K562 (cell line): ENCODE measurements at regions not wholly inside any gene's neighbourhood (a gene's known extent, or its start where the extent isn't known, plus 50 kb on each side); places are given as distances from the start of the nearest gene placed in this dataset.

ENCODE experiments used
- ATAC-seq: fragments of 200-7000 bp; cut with Tn5 transposase; 3 replicates; pipeline ENCODE4 v1.9.1; 2020; ENCODE audit warnings: moderate library complexity
- BruUV-seq: library from RNA; stranded (reverse); fragments of 400-500 nt; replicated peaks from 2 replicates; lab custom pipeline; 2021; lab: Mats Ljungman, UMichigan
- CTCF ChIA-PET: fragments of 300-600 bp; formaldehyde crosslinking; extraction: SDS; loops from one replicate; lab custom pipeline; 2021; ENCODE audit warnings: low intra/inter-chr PET ratio; lab: Yijun Ruan, JAX
- POLR2A ChIA-PET: fragments of 300-600, 350-650 bp; sonication (Branson Sonifier 250); formaldehyde crosslinking; extraction: SDS; loops from one replicate; lab custom pipeline; 2021; ENCODE audit warnings: antibody characterized with exemption, inconsistent platforms; lab: Yijun Ruan, JAX
- DNase-seq, 4 experiments: peaks; one replicate each; pipeline versions ENCODE4 v3.0.0 to v3.0.0-alpha.2; 2011 to 2018; ENCODE audit warnings: low spot score in 3 of 4, mixed read lengths in 3 of 4; ENCODE audit errors: extremely low read depth in 1 of 4
- FAIRE-seq: peaks from 2 replicates; lab custom pipeline; 2011; peaks lifted over from hg19 to GRCh38; lab: Jason Lieb, UNC
- H2AFZ ChIP-seq: 2 replicates; pipeline ENCODE4 v1.6.0; 2011; ENCODE audit warnings: low read depth, low read length, control low read depth, inconsistent platforms
- H3K27ac ChIP-seq: fragments of 200-600 bp; 3 replicates; pipeline ENCODE4 v1.8.0; 2011; ENCODE audit warnings: low read depth, mild to moderate bottlenecking, control low read depth, inconsistent platforms, low read length, moderate library complexity, mixed read lengths; ENCODE audit errors: extremely low read depth
- H3K27me3 ChIP-seq, 2 experiments: fragments of 300-600 bp in 1 of 2; 2 replicates in 1 of 2; 3 replicates in 1 of 2; pipeline versions ENCODE4 v1.6.0 to v1.8.0; 2011; ENCODE audit warnings: inconsistent platforms in 2 of 2, low read length in 2 of 2, mild to moderate bottlenecking in 1 of 2, mixed read lengths in 1 of 2, moderate library complexity in 1 of 2; ENCODE audit not compliant: control insufficient read depth in 2 of 2, insufficient read depth in 2 of 2
- H3K36me3 ChIP-seq: fragments of 300-600 bp; 3 replicates; pipeline ENCODE4 v1.8.0; 2011; ENCODE audit warnings: mild to moderate bottlenecking, low read length, inconsistent platforms; ENCODE audit not compliant: control insufficient read depth, insufficient read depth
- H3K4me1 ChIP-seq, 2 experiments: fragments of 200-600 bp in 1 of 2; replicated peaks in 1 of 2; 2 replicates in 1 of 2; 3 replicates in 1 of 2; pipeline versions ENCODE4 v1.5.1 to v1.8.0; 2011; ENCODE audit warnings: inconsistent platforms in 2 of 2, low read length in 2 of 2, mild to moderate bottlenecking in 1 of 2, mixed read lengths in 1 of 2, moderate library complexity in 1 of 2; ENCODE audit not compliant: control insufficient read depth in 2 of 2, insufficient read depth in 2 of 2
- H3K4me2 ChIP-seq: 2 replicates; pipeline ENCODE4 v1.6.1; 2011; ENCODE audit warnings: low read length, control low read depth, inconsistent platforms, mixed read lengths; ENCODE audit not compliant: insufficient read depth
- H3K4me3 ChIP-seq: fragments of 200-600 bp; sonication (generic), shearing (Covaris generic); 2 replicates; pipeline ENCODE4 v1.5.1; 2016; ENCODE audit warnings: control low read depth, inconsistent platforms
- H3K79me2 ChIP-seq: fragments of 200-600 bp; 3 replicates; pipeline ENCODE4 v1.8.0; 2011; ENCODE audit warnings: low read length, inconsistent platforms; ENCODE audit not compliant: control insufficient read depth, insufficient read depth
- H3K9ac ChIP-seq, 2 experiments: 2 replicates each; pipeline versions ENCODE4 v1.6.0 to v1.6.1; 2011; ENCODE audit warnings: low read depth in 2 of 2, low read length in 2 of 2, control low read depth in 1 of 2, inconsistent platforms in 1 of 2, mild to moderate bottlenecking in 1 of 2, mixed read lengths in 1 of 2; ENCODE audit not compliant: insufficient read depth in 1 of 2
- H3K9me1 ChIP-seq: one replicate; pipeline ENCODE4 v1.6.0; 2011; ENCODE audit warnings: inconsistent platforms, mild to moderate bottlenecking, low read length, moderate library complexity; ENCODE audit not compliant: control insufficient read depth, insufficient read depth
- H3K9me3 ChIP-seq: replicated peaks from 2 replicates; pipeline ENCODE4 v1.5.1; 2011; ENCODE audit warnings: low read depth, low read length, inconsistent platforms; ENCODE audit not compliant: control insufficient read depth, insufficient read depth
- H4K20me1 ChIP-seq: replicated peaks from 2 replicates; pipeline ENCODE4 v1.6.1; 2011; ENCODE audit warnings: low read length, inconsistent platforms, mixed read lengths; ENCODE audit not compliant: control insufficient read depth, insufficient read depth
- ATF3 ChIP-seq, 2 experiments: fragments of 450-650 bp in 1 of 2; sonication (generic) in 1 of 2; formaldehyde crosslinking in 1 of 2; IDR thresholded peaks in 1 of 2; conservative IDR thresholded peaks in 1 of 2; 2 replicates each; pipeline versions ENCODE4 v1.6.1 to v1.8.1; 2016 to 2023; ENCODE audit warnings: mild to moderate bottlenecking in 2 of 2, moderate library complexity in 2 of 2, inconsistent platforms in 1 of 2, missing genetic modification reagents in 1 of 2
- C11orf30 ChIP-seq: fragments of 450-650 bp; IDR thresholded peaks from 2 replicates; pipeline ENCODE4 v1.6.1; 2016; ENCODE audit warnings: low read depth, mild to moderate bottlenecking
- CBX3 ChIP-seq, 2 experiments: IDR thresholded peaks; 1 replicate in 1 of 2; 2 replicates in 1 of 2; pipeline ENCODE4 v1.6.1; 2012; ENCODE audit warnings: inconsistent platforms in 2 of 2, low read length in 2 of 2, borderline replicate concordance in 1 of 2, control low read depth in 1 of 2
- FOSL1 ChIP-seq: fragments of 200-800 bp; sonication (Bioruptor generic); conservative IDR thresholded peaks from 2 replicates; pipeline ENCODE4 v1.6.1; 2016; ENCODE audit warnings: missing genetic modification characterization, missing compliant biosample characterization
- ILK ChIP-seq: fragments of 450-650 bp; IDR thresholded peaks from 2 replicates; pipeline ENCODE4 v1.6.1; 2016; ENCODE audit warnings: missing genetic modification characterization, low read depth, mild to moderate bottlenecking, missing compliant biosample characterization, moderate library complexity, borderline replicate concordance
- JUNB ChIP-seq: fragments of 450-650 bp; formaldehyde crosslinking; conservative IDR thresholded peaks from 2 replicates; pipeline ENCODE4 v1.4.0; 2020; ENCODE audit warnings: mild to moderate bottlenecking
- MAFF ChIP-seq: IDR thresholded peaks from 2 replicates; pipeline ENCODE4 v1.6.1; 2012; ENCODE audit warnings: low read length, improper control_type of control experiment
- MAFG ChIP-seq: fragments of 450-650 bp; conservative IDR thresholded peaks from 2 replicates; pipeline ENCODE4 v1.6.1; 2016; ENCODE audit warnings: missing genetic modification characterization, missing compliant biosample characterization
- MAFK ChIP-seq: IDR thresholded peaks from 2 replicates; pipeline ENCODE4 v1.6.1; 2011; ENCODE audit warnings: low read length, improper control_type of control experiment
- NKRF ChIP-seq: fragments of 450-650 bp; IDR thresholded peaks from 2 replicates; pipeline ENCODE4 v1.6.1; 2016; ENCODE audit warnings: borderline replicate concordance
- ZEB2 ChIP-seq: fragments of 450-650 bp; IDR thresholded peaks from 2 replicates; pipeline ENCODE4 v1.6.1; 2016
- ZNF316 ChIP-seq: fragments of 450-650 bp; IDR thresholded peaks from 2 replicates; pipeline ENCODE4 v1.6.1; 2016
- ZNF79 ChIP-seq: fragments of 250-450 bp; sonication (Bioruptor Pico); IDR thresholded peaks from 2 replicates; pipeline ENCODE4 v1.4.0; 2020; ENCODE audit warnings: low read depth, mild to moderate bottlenecking, moderate library complexity
- ZZZ3 ChIP-seq: fragments of 450-650 bp; IDR thresholded peaks from 2 replicates; pipeline ENCODE4 v1.6.1; 2016; ENCODE audit warnings: antibody characterized with exemption, mild to moderate bottlenecking, moderate library complexity
- WGBS: fragments of 100-300 bp; shearing (Covaris generic); methylation state at CpG from one replicate; pipeline ENCODE4 v1.1.6; 2016; ENCODE audit warnings: low coverage, mixed read lengths; ENCODE audit not compliant: insufficient coverage; ENCODE audit errors: missing lambda C conversion rate; 5-methylcytosine and 5-hydroxymethylcytosine counted together
- in situ Hi-C: fragments of 300-500 bp; cut with MboI; formaldehyde crosslinking; loops from 4 replicates; pipeline ENCODE4 v1.15.0; 2018; ENCODE audit warnings: inconsistent platforms, mixed read lengths
- intact Hi-C: fragments of 100-400 bp; cut with micrococcal nuclease; formaldehyde crosslinking; loops from 2 replicates; pipeline ENCODE4 v1.14.2; 2022

GRCh38 chr6:14271789-14272736 is 154.5 kb downstream of the CD83 start:
- Histone ChIP-seq H3K4me3 (no peak overlapping the region), H2AFZ (peak overlapping the region; percentile 17; the same call in 1 of the 2 replicates), H3K9me3 (peaks cover 6% of the 10 kb centered on the region), H3K4me1 (peaks cover 5 to 11% of the 10 kb centered on the region in 2 experiments), H4K20me1 (no peaks in the 10 kb centered on the region), H3K27ac (no peak overlapping the region), H3K4me2 (0 out of 2 replicates have a peak overlapping the region, but pooled peaks have one; percentile 17), H3K36me3 (no peaks in the 10 kb centered on the region), H3K9ac (no peak overlapping the region), H3K27me3 (peaks cover 2 to 21% of the 10 kb centered on the region in 2 experiments; a peak in 3 of 5 replicates), H3K9me1 (no peaks in the 10 kb centered on the region), H3K79me2 (no peaks in the 10 kb centered on the region)
- no peak for DNase-seq
- ChIA-PET CTCF (no interaction called here), POLR2A (interaction anchor here (1.2 to 1.3 kb wide), 2 partner anchors 16 to 78 kb away, joined by 4 to 5 read pairs; no protein-coding TSS in a partner anchor)
- intact Hi-C loops = no loop called here
- WGBS = 25% methylated on average over 4 of the region's 4 CpGs
- no TSS peak for BruUV-seq
- FAIRE-seq = no peak
- in situ Hi-C loops = no loop called here
- no peak for TF ChIP-seq NKRF
- TF ChIP-seq ZZZ3 = no peak
- peak; percentile 85 for TF ChIP-seq ZNF316
- TF ChIP-seq ATF3 (IDR thresholded peaks at IDR 0.05) = peak; percentile 53; the same call in 1 of the 2 replicates
- TF ChIP-seq ATF3 (CRISPR knock-in tag; conservative IDR thresholded peaks at IDR 0.05) = no peak
- peak; percentile 69 for TF ChIP-seq FOSL1 (tag)
- TF ChIP-seq MAFG (tag) = peak; percentile 65
- TF ChIP-seq ZEB2 = 0 out of 2 replicates have a peak, but pooled peaks have one; percentile 18
- peak; percentile 51; the same call in 1 of the 2 replicates for TF ChIP-seq MAFK
- TF ChIP-seq CBX3 (IDR thresholded peaks at IDR 0.05; ENCODE audit: borderline replicate concordance in 1 of 2, low read length in 2 of 2) = 0 out of 3 replicates have a peak, but pooled peaks of 1 of the 2 experiments have one; percentile 38
- TF ChIP-seq C11orf30 = peak; percentile 79; the same call in 1 of the 2 replicates
- TF ChIP-seq JUNB (CRISPR knock-in tag) = no peak
- no peak for TF ChIP-seq ILK (tag)
- no peak for TF ChIP-seq ZNF79 (CRISPR knock-in tag)
- peak; percentile 42 for TF ChIP-seq MAFF
- ATAC-seq = no peak
